Adrenal gland (tissue), 5 donors: ENCODE measurements at regions not wholly inside any gene's neighbourhood (a gene's known extent, or its start where the extent isn't known, plus 50 kb on each side); places are given as distances from the start of the nearest gene placed in this dataset.

ENCODE experiments used
- POLR2A ChIP-seq, 2 donors: fragments of 450-650 bp; IDR thresholded peaks; one replicate each; pipeline ENCODE4 v1.6.1; 2017; ENCODE audit warnings: antibody characterized with exemption in 2 of 2, mild to moderate bottlenecking in 2 of 2, moderate library complexity in 1 of 2
- TF ChIP-seq, protein P1 (sequence below), 6 experiments: fragments of 450-650 bp in 4 of 6; fragments of 200-600 bp in 2 of 6; sonication (generic) in 1 of 6; IDR thresholded peaks; 1 replicate in 5 of 6; 2 replicates in 1 of 6; pipeline versions ENCODE4 v1.5.1 to v1.8.0; 2016 to 2021; ENCODE audit warnings: antibody characterized with exemption in 6 of 6, mild to moderate bottlenecking in 2 of 6, moderate library complexity in 1 of 6
- donor health status: DM: no; HTN: no; CAD: no.

DNA sequence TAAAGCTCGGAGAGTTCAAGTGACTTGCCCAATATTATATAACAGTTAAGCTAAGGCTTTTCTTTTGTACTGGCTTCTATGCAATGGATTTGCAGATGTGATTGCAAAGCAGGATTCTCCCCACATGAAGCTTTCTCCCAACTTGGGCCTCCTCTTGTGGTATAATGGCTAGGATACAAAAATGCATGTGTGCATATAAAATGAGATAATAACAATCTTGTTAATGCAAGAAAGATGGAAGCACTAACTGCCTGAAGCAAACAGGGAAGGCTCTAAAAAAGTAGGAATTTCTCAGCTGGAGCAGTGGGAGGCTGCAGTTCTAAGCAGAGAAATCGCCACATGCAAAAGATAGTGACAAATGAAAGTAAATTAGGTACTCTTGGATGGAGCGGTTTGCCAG is 444.2 kb upstream of the RIOK2 start:
- TF ChIP-seq, protein P1, sequence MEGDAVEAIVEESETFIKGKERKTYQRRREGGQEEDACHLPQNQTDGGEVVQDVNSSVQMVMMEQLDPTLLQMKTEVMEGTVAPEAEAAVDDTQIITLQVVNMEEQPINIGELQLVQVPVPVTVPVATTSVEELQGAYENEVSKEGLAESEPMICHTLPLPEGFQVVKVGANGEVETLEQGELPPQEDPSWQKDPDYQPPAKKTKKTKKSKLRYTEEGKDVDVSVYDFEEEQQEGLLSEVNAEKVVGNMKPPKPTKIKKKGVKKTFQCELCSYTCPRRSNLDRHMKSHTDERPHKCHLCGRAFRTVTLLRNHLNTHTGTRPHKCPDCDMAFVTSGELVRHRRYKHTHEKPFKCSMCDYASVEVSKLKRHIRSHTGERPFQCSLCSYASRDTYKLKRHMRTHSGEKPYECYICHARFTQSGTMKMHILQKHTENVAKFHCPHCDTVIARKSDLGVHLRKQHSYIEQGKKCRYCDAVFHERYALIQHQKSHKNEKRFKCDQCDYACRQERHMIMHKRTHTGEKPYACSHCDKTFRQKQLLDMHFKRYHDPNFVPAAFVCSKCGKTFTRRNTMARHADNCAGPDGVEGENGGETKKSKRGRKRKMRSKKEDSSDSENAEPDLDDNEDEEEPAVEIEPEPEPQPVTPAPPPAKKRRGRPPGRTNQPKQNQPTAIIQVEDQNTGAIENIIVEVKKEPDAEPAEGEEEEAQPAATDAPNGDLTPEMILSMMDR (IDR thresholded peaks at IDR 0.05), result no peak
- TF ChIP-seq POLR2A (IDR thresholded peaks at IDR 0.05), result no peak
